B cell (primary cell): ENCODE measurements at regions not wholly inside any gene's neighbourhood (a gene's known extent, or its start where the extent isn't known, plus 50 kb on each side); places are given as distances from the start of the nearest gene placed in this dataset.

Experiments
- ATAC-seq: fragments of 200-7000 bp; cut with Tn5 transposase; one replicate; pipeline ENCODE4 v1.10.0; 2021; ENCODE audit warnings: low read depth, mild to moderate bottlenecking, moderate number of reproducible peaks, moderate library complexity
- CTCF ChIA-PET: fragments of 350-600 bp; sonication (Branson Sonifier 250); formaldehyde crosslinking; loops from one replicate; lab custom pipeline; 2021; ENCODE audit warnings: antibody characterized with exemption, inconsistent platforms; lab: Charles Lee
- POLR2A ChIA-PET: fragments of 350-600 bp; sonication (Branson Sonifier 250); formaldehyde crosslinking; loops from one replicate; lab custom pipeline; 2021; ENCODE audit warnings: antibody characterized with exemption; lab: Charles Lee
- DNase-seq: peaks from one replicate; pipeline ENCODE4 v3.0.0; 2013
- H2AFZ ChIP-seq: 2 replicates; pipeline ENCODE4 v1.6.1; 2012; ENCODE audit warnings: mild to moderate bottlenecking, low read depth, low read length; ENCODE audit not compliant: insufficient read depth, poor library complexity, severe bottlenecking
- H3K27ac ChIP-seq, 2 donors: 1 replicate in 1 of 2; 2 replicates in 1 of 2; pipeline ENCODE4 v1.5.1; 2012 to 2013; ENCODE audit warnings: low read length in 2 of 2, mild to moderate bottlenecking in 2 of 2, moderate library complexity in 1 of 2
- H3K27me3 ChIP-seq, 4 experiments: fragments of 200-600 bp in 1 of 4; sonication (generic) in 1 of 4; replicated peaks in 1 of 4; 1 replicate in 2 of 4; 2 replicates in 2 of 4; pipeline versions ENCODE4 v1.6.1 to v1.7.0; 2013 to 2016; ENCODE audit warnings: low read length in 3 of 4, mild to moderate bottlenecking in 2 of 4, mixed read lengths in 1 of 4, moderate library complexity in 1 of 4; ENCODE audit not compliant: insufficient read depth in 4 of 4, control insufficient read depth in 3 of 4; ENCODE audit errors: control extremely low read depth in 1 of 4
- H3K36me3 ChIP-seq, 2 experiments: replicated peaks in 1 of 2; 1 replicate in 1 of 2; 2 replicates in 1 of 2; pipeline versions ENCODE4 v1.6.1 to v1.7.1; 2013; ENCODE audit warnings: low read length in 1 of 2; ENCODE audit not compliant: insufficient read depth in 2 of 2, control insufficient read depth in 1 of 2; ENCODE audit errors: control extremely low read depth in 1 of 2, extremely low read depth in 1 of 2
- H3K4me1 ChIP-seq, 2 donors: fragments of 200-600 bp in 1 of 2; sonication (generic) in 1 of 2; 1 replicate in 1 of 2; 2 replicates in 1 of 2; pipeline versions ENCODE4 v1.5.1 to v1.6.1; 2013 to 2017; ENCODE audit warnings: low read length in 2 of 2; ENCODE audit not compliant: control insufficient read depth in 2 of 2, insufficient read depth in 2 of 2
- H3K4me2 ChIP-seq: replicated peaks from 2 replicates; pipeline ENCODE3; 2012; ENCODE audit warnings: mild to moderate bottlenecking, low read depth, low read length; ENCODE audit not compliant: poor library complexity, severe bottlenecking
- H3K4me3 ChIP-seq, 5 experiments: fragments of 200-600 bp in 1 of 5; sonication (generic) in 1 of 5; 1 replicate in 3 of 5; 2 replicates in 2 of 5; pipeline versions ENCODE4 v1.5.1 to v1.7.0; 2011 to 2016; ENCODE audit warnings: low read length in 4 of 5, mild to moderate bottlenecking in 4 of 5, low read depth in 2 of 5, control low read depth in 1 of 5, moderate library complexity in 1 of 5; ENCODE audit not compliant: insufficient read depth in 1 of 5; ENCODE audit errors: control extremely low read depth in 1 of 5, extremely low read depth in 1 of 5
- H3K79me2 ChIP-seq: fragments of 200-600 bp; sonication (generic); one replicate; pipeline ENCODE4 v1.6.0; 2016; ENCODE audit warnings: low read length; ENCODE audit not compliant: control insufficient read depth, insufficient read depth
- H3K9ac ChIP-seq: fragments of 200-600 bp; sonication (generic); 2 replicates; pipeline ENCODE4 v1.6.1; 2017; ENCODE audit warnings: mild to moderate bottlenecking, low read length, moderate library complexity
- H3K9me3 ChIP-seq, 3 donors: one replicate each; pipeline versions ENCODE4 v1.6.1 to v1.7.1; 2013; ENCODE audit warnings: low read length in 2 of 3; ENCODE audit not compliant: control insufficient read depth in 2 of 3, insufficient read depth in 1 of 3; ENCODE audit errors: control extremely low read depth in 1 of 3
- H4K20me1 ChIP-seq: 2 replicates; pipeline ENCODE4 v1.6.0; 2012; ENCODE audit warnings: mild to moderate bottlenecking, low read length; ENCODE audit not compliant: insufficient read depth, control insufficient read depth, poor library complexity, severe bottlenecking
- H3K27ac Mint-ChIP-seq: one replicate; pipeline ENCODE4 v1.8.0; 2021; ENCODE audit warnings: mixed read lengths
- H3K27me3 Mint-ChIP-seq: one replicate; pipeline ENCODE4 v1.8.0; 2021; ENCODE audit warnings: mixed read lengths
- H3K4me1 Mint-ChIP-seq: one replicate; pipeline ENCODE4 v1.8.0; 2021; ENCODE audit warnings: mixed read lengths
- H3K4me3 Mint-ChIP-seq: one replicate; pipeline ENCODE4 v1.8.0; 2021; ENCODE audit warnings: mixed read lengths
- H3K9me3 Mint-ChIP-seq: one replicate; pipeline ENCODE4 v1.8.0; 2022; ENCODE audit warnings: mixed read lengths; ENCODE audit not compliant: insufficient read depth
- EZH2 ChIP-seq: IDR thresholded peaks from 2 replicates; pipeline ENCODE4 v1.6.1; 2012; ENCODE audit warnings: borderline replicate concordance, low read depth, mild to moderate bottlenecking, moderate library complexity, low read length; ENCODE audit not compliant: insufficient read depth, poor library complexity, severe bottlenecking
- WGBS: methylation state at CpG from one replicate; pipeline ENCODE4 v1.1.5; 2013; ENCODE audit warnings: missing lambda C conversion rate; ENCODE audit not compliant: insufficient coverage; 5-methylcytosine and 5-hydroxymethylcytosine counted together
- intact Hi-C: fragments of 100-400 bp; cut with micrococcal nuclease; formaldehyde crosslinking; loops from one replicate; pipeline ENCODE4 v1.10.0; 2022
- TF ChIP-seq, protein P1 (sequence below): fragments of 200-600 bp; IDR thresholded peaks from one replicate; pipeline ENCODE4 v1.8.0; 2022; ENCODE audit warnings: antibody characterized with exemption, mild to moderate bottlenecking

- Mint-ChIP-seq H3K27me3 (no peaks in the 10 kb centered on the region), H3K27ac (no peak overlapping the region), H3K9me3 (no peaks in the 10 kb centered on the region), H3K4me1 (no peaks in the 10 kb centered on the region), H3K4me3 (no peak overlapping the region)
- CTCF ChIA-PET, result no interaction called here
- DNase-seq (no peak), ATAC-seq (no peak)
- no peaks in the 10 kb centered on the region for H3K27me3 ChIP-seq
- no peaks in the 10 kb centered on the region for H3K9me3 ChIP-seq
- no peak overlapping the region for H3K27ac ChIP-seq
- intact Hi-C loops, result no loop called here
- WGBS, result no CpG with 5 or more reads among the region's 1 CpG
- no peaks in the 10 kb centered on the region for H3K4me1 ChIP-seq
- H3K4me2 ChIP-seq, result no peak overlapping the region
- H3K4me3 ChIP-seq, result no peak overlapping the region
- H3K79me2 ChIP-seq, result no peaks in the 10 kb centered on the region
- POLR2A ChIA-PET, result no interaction called here
- no peak for TF ChIP-seq EZH2
- H3K9ac ChIP-seq, result no peak overlapping the region
- no peak overlapping the region for H2AFZ ChIP-seq
- H3K36me3 ChIP-seq, result no peaks in the 10 kb centered on the region
- no peaks in the 10 kb centered on the region for H4K20me1 ChIP-seq
Measured at GRCh38 chr13:66021846-66022245, 1208.3 kb downstream of the PCDH9 start.

- no peak overlapping the region for H2AFZ ChIP-seq
- no peaks in the 10 kb centered on the region for H3K79me2 ChIP-seq
- no peak for ATAC-seq
- POLR2A ChIA-PET, result no interaction called here
- H3K27me3 Mint-ChIP-seq, result no peaks in the 10 kb centered on the region
- CTCF ChIA-PET, result no interaction called here
- H3K4me2 ChIP-seq, result no peak overlapping the region
- H3K4me1 ChIP-seq, result no peaks in the 10 kb centered on the region
- intact Hi-C loops, result no loop called here
- H3K27ac ChIP-seq, result no peak overlapping the region
- no peak overlapping the region for H3K4me3 ChIP-seq
- H3K4me1 Mint-ChIP-seq, result no peaks in the 10 kb centered on the region
- no peaks in the 10 kb centered on the region for H3K36me3 ChIP-seq
- WGBS, result no CpG with 5 or more reads among the region's 1 CpG
- no peak for DNase-seq
- H3K9me3 Mint-ChIP-seq, result no peaks in the 10 kb centered on the region
- no peak overlapping the region for H3K27ac Mint-ChIP-seq
- no peaks in the 10 kb centered on the region for H4K20me1 ChIP-seq
- H3K4me3 Mint-ChIP-seq, result no peak overlapping the region
- no peaks in the 10 kb centered on the region for H3K27me3 ChIP-seq
- TF ChIP-seq, protein P1, sequence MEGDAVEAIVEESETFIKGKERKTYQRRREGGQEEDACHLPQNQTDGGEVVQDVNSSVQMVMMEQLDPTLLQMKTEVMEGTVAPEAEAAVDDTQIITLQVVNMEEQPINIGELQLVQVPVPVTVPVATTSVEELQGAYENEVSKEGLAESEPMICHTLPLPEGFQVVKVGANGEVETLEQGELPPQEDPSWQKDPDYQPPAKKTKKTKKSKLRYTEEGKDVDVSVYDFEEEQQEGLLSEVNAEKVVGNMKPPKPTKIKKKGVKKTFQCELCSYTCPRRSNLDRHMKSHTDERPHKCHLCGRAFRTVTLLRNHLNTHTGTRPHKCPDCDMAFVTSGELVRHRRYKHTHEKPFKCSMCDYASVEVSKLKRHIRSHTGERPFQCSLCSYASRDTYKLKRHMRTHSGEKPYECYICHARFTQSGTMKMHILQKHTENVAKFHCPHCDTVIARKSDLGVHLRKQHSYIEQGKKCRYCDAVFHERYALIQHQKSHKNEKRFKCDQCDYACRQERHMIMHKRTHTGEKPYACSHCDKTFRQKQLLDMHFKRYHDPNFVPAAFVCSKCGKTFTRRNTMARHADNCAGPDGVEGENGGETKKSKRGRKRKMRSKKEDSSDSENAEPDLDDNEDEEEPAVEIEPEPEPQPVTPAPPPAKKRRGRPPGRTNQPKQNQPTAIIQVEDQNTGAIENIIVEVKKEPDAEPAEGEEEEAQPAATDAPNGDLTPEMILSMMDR, result no peak
- TF ChIP-seq EZH2, result no peak
- peaks cover 0 to 9% (median 2%) of the 10 kb centered on the region in 3 donors for H3K9me3 ChIP-seq
- H3K9ac ChIP-seq, result no peak overlapping the region
Measured at GRCh38 chr13:66014771-66015170, 1215.4 kb downstream of the PCDH9 start.
